HCT116 (cell line): ENCODE measurements at regions not wholly inside any gene's neighbourhood (a gene's known extent, or its start where the extent isn't known, plus 50 kb on each side); places are given as distances from the start of the nearest gene placed in this dataset.
A peak's percentile ranks its signal among the peaks of the same experiment; 100 is the strongest.
"Not testable (repeated sequence)": the region's sequence is repeated elsewhere in the genome, so short reads cannot be mapped to it uniquely, and the experiment has no call there.

Source experiments
- ATAC-seq: fragments of 200-7000 bp; cut with Tn5 transposase; 2 replicates; pipeline ENCODE4 v1.9.1; 2020; ENCODE audit warnings: mild to moderate bottlenecking, moderate library complexity
- BruUV-seq: library from RNA; stranded (reverse); fragments of 400-500 nt; replicated peaks from 2 replicates; lab custom pipeline; 2021; lab: Mats Ljungman, UMichigan
- CTCF ChIA-PET: fragments of 300-600 bp; sonication (Branson Sonifier 250); formaldehyde crosslinking; loops from one replicate; lab custom pipeline; 2021; ENCODE audit warnings: antibody characterized with exemption; lab: Charles Lee
- POLR2A ChIA-PET: fragments of 300-600, 350-600 bp; sonication (Branson Sonifier 250); formaldehyde crosslinking; loops from one replicate; lab custom pipeline; 2021; ENCODE audit warnings: antibody characterized with exemption; lab: Charles Lee
- RAD21 ChIA-PET, 2 experiments: fragments of 300-600 bp; sonication (Branson Sonifier 250); formaldehyde crosslinking; loops; one replicate each; lab custom pipeline; 2023; ENCODE audit warnings: low total read pairs in 2 of 2; ENCODE audit not compliant: uncharacterized antibody in 2 of 2, unreplicated experiment in 2 of 2, low non-redundant PET in 1 of 2; lab: Charles Lee
- DNase-seq: peaks from one replicate; pipeline ENCODE4 v3.0.0-alpha.2; 2010; ENCODE audit warnings: low read depth, low spot score
- H2AFZ ChIP-seq: fragments of 200-600 bp; shearing (Covaris generic), sonication (generic); 2 replicates; pipeline ENCODE4 v1.6.1; 2017; ENCODE audit warnings: low read depth, mixed run types, mixed read lengths, antibody characterized with exemption, low read length; ENCODE audit not compliant: poor library complexity, severe bottlenecking
- H3K27ac ChIP-seq: 2 replicates; pipeline ENCODE4 v1.5.1; 2012; ENCODE audit warnings: low read depth, low read length
- H3K27me3 ChIP-seq: fragments of 200-600 bp; sonication (generic); 2 replicates; pipeline ENCODE4 v1.6.1; 2016; ENCODE audit warnings: mixed run types, low read length, mixed read lengths; ENCODE audit not compliant: insufficient read depth
- H3K36me3 ChIP-seq, 2 experiments: fragments of 200-500 bp in 1 of 2; fragments of 200-600 bp in 1 of 2; sonication (Bioruptor generic) in 1 of 2; sonication (generic) in 1 of 2; 2 replicates each; pipeline versions ENCODE4 v1.5.1 to v1.6.1; 2014 to 2016; ENCODE audit warnings: low read length in 2 of 2, inconsistent platforms in 1 of 2, mixed read lengths in 1 of 2, mixed run types in 1 of 2; ENCODE audit not compliant: insufficient read depth in 2 of 2, control insufficient read depth in 1 of 2
- H3K4me1 ChIP-seq, 2 experiments: fragments of 200-600 bp in 1 of 2; sonication (generic) in 1 of 2; 2 replicates each; pipeline versions ENCODE4 v1.5.1 to v1.6.1; 2012 to 2017; ENCODE audit warnings: low read length in 2 of 2, inconsistent platforms in 1 of 2, mild to moderate bottlenecking in 1 of 2, mixed read lengths in 1 of 2, mixed run types in 1 of 2, moderate library complexity in 1 of 2; ENCODE audit not compliant: insufficient read depth in 2 of 2, control insufficient read depth in 1 of 2
- H3K4me2 ChIP-seq: fragments of 200-600 bp; sonication (generic); 2 replicates; pipeline ENCODE4 v1.6.1; 2017; ENCODE audit warnings: mixed run types, low read length, mixed read lengths
- H3K4me3 ChIP-seq, 2 experiments: fragments of 200-600 bp in 1 of 2; sonication (generic) in 1 of 2; replicated peaks in 1 of 2; 2 replicates each; pipeline ENCODE4 v1.5.1; 2011 to 2016; ENCODE audit warnings: low read length in 2 of 2, control low read depth in 1 of 2, low read depth in 1 of 2, mild to moderate bottlenecking in 1 of 2, mixed read lengths in 1 of 2, mixed run types in 1 of 2
- H3K79me2 ChIP-seq: fragments of 200-600 bp; sonication (generic); 2 replicates; pipeline ENCODE4 v1.6.1; 2017; ENCODE audit warnings: mild to moderate bottlenecking, mixed run types, low read length, moderate library complexity, mixed read lengths; ENCODE audit not compliant: insufficient read depth
- H3K9ac ChIP-seq: fragments of 200-600 bp; sonication (generic); 2 replicates; pipeline ENCODE4 v1.6.1; 2016; ENCODE audit warnings: low read length, mixed read lengths
- H3K9me2 ChIP-seq: fragments of 200-600 bp; sonication (generic), shearing (Covaris generic); 2 replicates; pipeline ENCODE4 v1.6.1; 2017; ENCODE audit warnings: mixed run types, mild to moderate bottlenecking, moderate library complexity; ENCODE audit not compliant: insufficient read depth
- H3K9me3 ChIP-seq, 2 experiments: fragments of 200-500 bp in 1 of 2; fragments of 200-600 bp in 1 of 2; sonication (Bioruptor generic) in 1 of 2; sonication (generic) in 1 of 2; 2 replicates each; pipeline ENCODE4 v1.6.1; 2014 to 2017; ENCODE audit warnings: low read length in 2 of 2, mixed read lengths in 2 of 2, inconsistent platforms in 1 of 2, low read depth in 1 of 2, mild to moderate bottlenecking in 1 of 2, mixed run types in 1 of 2, moderate library complexity in 1 of 2; ENCODE audit not compliant: control insufficient read depth in 1 of 2, insufficient read depth in 1 of 2
- H4K20me1 ChIP-seq: fragments of 200-600 bp; sonication (generic), shearing (Covaris generic); 2 replicates; pipeline ENCODE4 v1.6.1; 2017; ENCODE audit warnings: mixed run types, mild to moderate bottlenecking, moderate library complexity; ENCODE audit not compliant: insufficient read depth
- SRF ChIP-seq: IDR thresholded peaks from 2 replicates; pipeline ENCODE4 v1.6.1; 2012; ENCODE audit warnings: low read depth
- intact Hi-C: fragments of 100-400 bp; cut with micrococcal nuclease; formaldehyde crosslinking; loops from 2 replicates; pipeline ENCODE4 v1.10.0; 2022

- Histone ChIP-seq H3K4me3 (no peak overlapping the region), H3K36me3 (no peaks in the 10 kb centered on the region), H3K27me3 (no peaks in the 10 kb centered on the region), H3K9me3 (no peaks in the 10 kb centered on the region), H4K20me1 (no peaks in the 10 kb centered on the region), H3K9me2 (no peaks in the 10 kb centered on the region), H3K79me2 (no peaks in the 10 kb centered on the region), H2AFZ (no peak overlapping the region), H3K4me1 (no peaks in the 10 kb centered on the region), H3K27ac (no peak overlapping the region), H3K9ac (no peak overlapping the region), H3K4me2 (no peak overlapping the region)
- no TSS peak for BruUV-seq
- ChIA-PET RAD21 (no interaction called here), CTCF (no interaction called here), POLR2A (no interaction called here)
- intact Hi-C loops = no loop called here
- no peak for DNase-seq
- TF ChIP-seq SRF = no peak
- ATAC-seq = no peak
Observed at GRCh38 chrX:56033495-56034180, 198.5 kb upstream of the KLF8 start.

- H3K4me1 ChIP-seq, BruUV-seq, CTCF ChIA-PET, H3K9me2 ChIP-seq, H4K20me1 ChIP-seq, H3K9me3 ChIP-seq, H3K36me3 ChIP-seq, DNase-seq, H3K9ac ChIP-seq, H3K27ac ChIP-seq, H3K27me3 ChIP-seq, H3K79me2 ChIP-seq, H2AFZ ChIP-seq, intact Hi-C loops, ATAC-seq, RAD21 ChIA-PET: not testable (repeated sequence)
- H3K4me2 ChIP-seq = peak overlapping the region; percentile 58
- H3K4me3 ChIP-seq = peak overlapping the region; percentile 21 to 46
- POLR2A ChIA-PET = interaction anchor here (0.7 kb wide), 1 partner anchor 30 kb away, joined by 3 read pairs; no protein-coding TSS in a partner anchor
Observed at GRCh38 chrX:56052673-56053330, 179.4 kb upstream of the KLF8 start.
